GM12865 (cell line): ENCODE measurements at regions not wholly inside any gene's neighbourhood (a gene's known extent, or its start where the extent isn't known, plus 50 kb on each side); places are given as distances from the start of the nearest gene placed in this dataset.

ENCODE experiments used
- DNase-seq: peaks from one replicate; pipeline ENCODE4 v3.0.0; 2010; ENCODE audit warnings: low read depth
- H3K4me3 ChIP-seq: 2 replicates; pipeline ENCODE4 v1.5.1; 2011; ENCODE audit warnings: mild to moderate bottlenecking, low read depth, low read length, control low read depth
- CTCF ChIP-seq: IDR thresholded peaks from 2 replicates; pipeline ENCODE4 v1.5.1; 2011; ENCODE audit warnings: low read length, control low read depth, low read depth, inconsistent platforms; ENCODE audit not compliant: insufficient read depth; ENCODE audit errors: missing control alignments

- DNase-seq: no peak
- TF ChIP-seq CTCF: no peak
- H3K4me3 ChIP-seq: no peak overlapping the region
These were observed 155.4 kb upstream of the FHL2 start for GRCh38 chr2:105554235-105554634.

- no peak overlapping the region for H3K4me3 ChIP-seq
- no peak for DNase-seq
- TF ChIP-seq CTCF: no peak
These were observed 154.8 kb upstream of the FHL2 start for GRCh38 chr2:105553538-105554196.

GRCh38 chr2:105546628-105546974 is 147.8 kb upstream of the FHL2 start:
- TF ChIP-seq CTCF: no peak
- DNase-seq: no peak

GRCh38 chr2:105545730-105546627 is 147.1 kb upstream of the FHL2 start:
- DNase-seq: peak; percentile 59
- TF ChIP-seq CTCF: peak; percentile 73
- H3K4me3 ChIP-seq: no peak overlapping the region

More at GRCh38 chr2:105546628-105546974, 147.8 kb upstream of the FHL2 start:
- H3K4me3 ChIP-seq: no peak overlapping the region

GRCh38 chr2:105544591-105545377 is 145.9 kb upstream of the FHL2 start:
- no peak overlapping the region for H3K4me3 ChIP-seq
- no peak for DNase-seq
- no peak for TF ChIP-seq CTCF

- TF ChIP-seq CTCF: no peak
- H3K4me3 ChIP-seq: no peak overlapping the region
- no peak for DNase-seq
These were observed 142.6 kb upstream of the FHL2 start for GRCh38 chr2:105541189-105542050.
